ENCODE measurements at regions not wholly inside any gene's neighbourhood (a gene's known extent, or its start where the extent isn't known, plus 50 kb on each side); places are given as distances from the start of the nearest gene placed in this dataset.

- no peak for DNase-seq (ENCODE audit: low spot score)
Observed at GRCh38 chrX:121987163-121987562, 939.8 kb downstream of the GLUD2 start.

GRCh38 chrX:121987835-121988234 lies 940.4 kb downstream of the GLUD2 start:
- TF ChIP-seq, protein P1, sequence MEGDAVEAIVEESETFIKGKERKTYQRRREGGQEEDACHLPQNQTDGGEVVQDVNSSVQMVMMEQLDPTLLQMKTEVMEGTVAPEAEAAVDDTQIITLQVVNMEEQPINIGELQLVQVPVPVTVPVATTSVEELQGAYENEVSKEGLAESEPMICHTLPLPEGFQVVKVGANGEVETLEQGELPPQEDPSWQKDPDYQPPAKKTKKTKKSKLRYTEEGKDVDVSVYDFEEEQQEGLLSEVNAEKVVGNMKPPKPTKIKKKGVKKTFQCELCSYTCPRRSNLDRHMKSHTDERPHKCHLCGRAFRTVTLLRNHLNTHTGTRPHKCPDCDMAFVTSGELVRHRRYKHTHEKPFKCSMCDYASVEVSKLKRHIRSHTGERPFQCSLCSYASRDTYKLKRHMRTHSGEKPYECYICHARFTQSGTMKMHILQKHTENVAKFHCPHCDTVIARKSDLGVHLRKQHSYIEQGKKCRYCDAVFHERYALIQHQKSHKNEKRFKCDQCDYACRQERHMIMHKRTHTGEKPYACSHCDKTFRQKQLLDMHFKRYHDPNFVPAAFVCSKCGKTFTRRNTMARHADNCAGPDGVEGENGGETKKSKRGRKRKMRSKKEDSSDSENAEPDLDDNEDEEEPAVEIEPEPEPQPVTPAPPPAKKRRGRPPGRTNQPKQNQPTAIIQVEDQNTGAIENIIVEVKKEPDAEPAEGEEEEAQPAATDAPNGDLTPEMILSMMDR (IDR thresholded peaks at IDR 0.05; ENCODE audit: borderline replicate concordance, control extremely low read depth, extremely low read depth, insufficient read depth, missing control alignments) = no peak
- no peak for DNase-seq (ENCODE audit: low spot score)
- in situ Hi-C loops (cut with MboI; ENCODE audit: low sequenced_read_pairs, unreplicated experiment) = no loop called here

More at GRCh38 chrX:121987163-121987562, 939.8 kb downstream of the GLUD2 start:
- TF ChIP-seq, protein P1 (IDR thresholded peaks at IDR 0.05; ENCODE audit: borderline replicate concordance, control extremely low read depth, extremely low read depth, insufficient read depth, missing control alignments) = no peak
- in situ Hi-C loops (cut with MboI; ENCODE audit: low sequenced_read_pairs, unreplicated experiment) = no loop called here

DNA sequence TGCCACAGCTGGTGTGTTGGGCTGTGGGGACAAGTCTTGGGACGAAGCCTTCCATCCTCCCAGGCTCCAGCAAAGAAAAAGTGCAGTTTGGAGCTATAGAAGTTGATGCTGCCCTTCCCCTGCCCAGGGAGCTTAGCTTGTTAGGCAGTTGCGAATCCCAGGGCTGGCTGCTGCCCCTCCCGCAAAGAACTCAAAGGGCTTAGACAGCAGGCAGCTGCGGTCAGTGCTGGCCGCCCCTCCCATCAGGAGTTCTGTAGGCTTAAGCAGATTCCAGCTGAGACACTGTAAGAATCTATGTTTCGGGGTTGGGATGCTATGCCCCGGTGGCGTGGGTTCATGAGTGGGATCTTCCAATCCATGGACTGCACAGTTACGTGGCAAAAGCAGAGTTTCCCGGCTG lies 956.7 kb downstream of the GLUD2 start:
- DNase-seq (ENCODE audit: low spot score) = no peak
- TF ChIP-seq, protein P1 (IDR thresholded peaks at IDR 0.05; ENCODE audit: borderline replicate concordance, control extremely low read depth, extremely low read depth, insufficient read depth, missing control alignments) = no peak
- in situ Hi-C loops (cut with MboI; ENCODE audit: low sequenced_read_pairs, unreplicated experiment) = no loop called here

DNA sequence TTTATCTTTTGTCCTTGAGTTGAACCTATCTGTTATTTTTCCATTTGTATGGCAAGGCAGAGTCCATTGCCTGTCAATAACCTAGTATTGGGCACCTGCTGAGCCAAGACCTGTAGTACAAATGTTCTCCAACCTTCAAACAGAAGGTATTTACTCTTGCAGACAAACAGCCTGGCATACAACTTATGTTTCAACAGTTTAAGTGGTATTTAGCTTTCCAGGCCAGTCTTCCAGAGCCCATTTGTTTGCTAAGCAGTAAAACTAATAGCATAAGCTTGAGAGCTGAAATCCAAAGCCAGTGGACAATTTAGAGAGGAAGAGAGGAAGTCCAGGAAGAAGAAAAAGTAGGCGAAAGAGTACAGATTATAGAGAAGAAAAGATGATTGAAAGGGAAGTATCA lies 979.3 kb downstream of the GLUD2 start:
- no peak for DNase-seq (ENCODE audit: low spot score)
- in situ Hi-C loops (cut with MboI; ENCODE audit: low sequenced_read_pairs, unreplicated experiment) = no loop called here
- TF ChIP-seq, protein P1 (IDR thresholded peaks at IDR 0.05; ENCODE audit: borderline replicate concordance, control extremely low read depth, extremely low read depth, insufficient read depth, missing control alignments) = no peak

GRCh38 chrX:122046226-122046625 lies 998.8 kb downstream of the GLUD2 start:
- in situ Hi-C loops (cut with MboI; ENCODE audit: low sequenced_read_pairs, unreplicated experiment) = no loop called here
- no peak for DNase-seq (ENCODE audit: low spot score)

GRCh38 chrX:122046815-122047214 lies 999.4 kb downstream of the GLUD2 start:
- DNase-seq (ENCODE audit: low spot score) = no peak
- in situ Hi-C loops (cut with MboI; ENCODE audit: low sequenced_read_pairs, unreplicated experiment) = no loop called here
- TF ChIP-seq, protein P1 (IDR thresholded peaks at IDR 0.05; ENCODE audit: borderline replicate concordance, control extremely low read depth, extremely low read depth, insufficient read depth, missing control alignments) = no peak

More at GRCh38 chrX:122046226-122046625, 998.8 kb downstream of the GLUD2 start:
- TF ChIP-seq, protein P1 (IDR thresholded peaks at IDR 0.05; ENCODE audit: borderline replicate concordance, control extremely low read depth, extremely low read depth, insufficient read depth, missing control alignments) = no peak

DNA sequence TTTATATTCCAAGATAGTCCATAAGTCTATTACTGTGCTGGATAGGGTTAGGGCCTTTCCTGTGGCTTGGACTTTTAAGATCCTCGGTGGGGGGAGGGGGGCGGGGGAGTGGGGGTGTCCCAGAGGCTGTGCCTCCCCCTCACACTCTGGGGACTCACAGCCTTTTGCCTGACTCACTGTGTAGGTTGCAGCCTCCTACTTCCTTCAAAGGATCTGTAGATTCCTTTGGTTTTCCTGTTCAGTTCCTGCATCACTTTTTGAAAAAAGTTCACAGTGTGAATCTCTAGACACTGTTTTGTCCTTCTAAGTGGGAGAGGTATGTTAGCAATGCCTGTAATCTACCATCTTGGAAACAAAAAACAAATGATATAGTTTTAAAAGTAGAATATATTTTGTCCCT lies 999.9 kb downstream of the GLUD2 start:
- TF ChIP-seq, protein P1 (IDR thresholded peaks at IDR 0.05; ENCODE audit: borderline replicate concordance, control extremely low read depth, extremely low read depth, insufficient read depth, missing control alignments) = no peak
- in situ Hi-C loops (cut with MboI; ENCODE audit: low sequenced_read_pairs, unreplicated experiment) = no loop called here
- DNase-seq (ENCODE audit: low spot score) = no peak
